C4-2B (cell line): ENCODE measurements at regions not wholly inside any gene's neighbourhood (a gene's known extent, or its start where the extent isn't known, plus 50 kb on each side); places are given as distances from the start of the nearest gene placed in this dataset.

Experiments
- ZFX ChIP-seq: fragments of 450-650 bp; IDR thresholded peaks from 2 replicates; pipeline ENCODE4 v1.6.1; 2017
- TF ChIP-seq, protein P1 (sequence below): fragments of 450-650 bp; conservative IDR thresholded peaks from 2 replicates; pipeline ENCODE4 v1.5.1; 2017; ENCODE audit warnings: mild to moderate bottlenecking

DNA sequence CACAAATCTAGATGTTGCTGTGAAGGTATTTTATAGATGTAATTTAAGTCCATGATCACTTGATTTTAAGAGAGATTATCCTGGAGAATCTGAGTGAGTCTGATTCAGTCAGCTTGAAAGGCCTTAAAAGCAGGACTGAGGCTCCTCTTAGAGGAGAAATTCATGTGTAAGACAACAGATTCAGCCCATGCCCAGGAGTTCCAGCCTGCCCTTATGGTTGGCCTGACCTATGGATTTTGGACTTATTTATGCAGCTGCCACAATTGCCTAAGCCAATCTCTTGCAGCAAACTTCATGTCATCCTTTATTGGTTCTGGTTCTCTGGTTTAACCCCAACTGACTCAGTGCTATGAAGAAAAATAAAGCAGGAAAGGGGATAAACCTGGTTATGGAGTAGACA lies 296.5 kb upstream of the RASGRP1 start:
- TF ChIP-seq, protein P1, sequence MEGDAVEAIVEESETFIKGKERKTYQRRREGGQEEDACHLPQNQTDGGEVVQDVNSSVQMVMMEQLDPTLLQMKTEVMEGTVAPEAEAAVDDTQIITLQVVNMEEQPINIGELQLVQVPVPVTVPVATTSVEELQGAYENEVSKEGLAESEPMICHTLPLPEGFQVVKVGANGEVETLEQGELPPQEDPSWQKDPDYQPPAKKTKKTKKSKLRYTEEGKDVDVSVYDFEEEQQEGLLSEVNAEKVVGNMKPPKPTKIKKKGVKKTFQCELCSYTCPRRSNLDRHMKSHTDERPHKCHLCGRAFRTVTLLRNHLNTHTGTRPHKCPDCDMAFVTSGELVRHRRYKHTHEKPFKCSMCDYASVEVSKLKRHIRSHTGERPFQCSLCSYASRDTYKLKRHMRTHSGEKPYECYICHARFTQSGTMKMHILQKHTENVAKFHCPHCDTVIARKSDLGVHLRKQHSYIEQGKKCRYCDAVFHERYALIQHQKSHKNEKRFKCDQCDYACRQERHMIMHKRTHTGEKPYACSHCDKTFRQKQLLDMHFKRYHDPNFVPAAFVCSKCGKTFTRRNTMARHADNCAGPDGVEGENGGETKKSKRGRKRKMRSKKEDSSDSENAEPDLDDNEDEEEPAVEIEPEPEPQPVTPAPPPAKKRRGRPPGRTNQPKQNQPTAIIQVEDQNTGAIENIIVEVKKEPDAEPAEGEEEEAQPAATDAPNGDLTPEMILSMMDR, result no peak
- no peak for TF ChIP-seq ZFX
